ENCODE measurements at regions not wholly inside any gene's neighbourhood (a gene's known extent, or its start where the extent isn't known, plus 50 kb on each side); places are given as distances from the start of the nearest gene placed in this dataset.

DNA sequence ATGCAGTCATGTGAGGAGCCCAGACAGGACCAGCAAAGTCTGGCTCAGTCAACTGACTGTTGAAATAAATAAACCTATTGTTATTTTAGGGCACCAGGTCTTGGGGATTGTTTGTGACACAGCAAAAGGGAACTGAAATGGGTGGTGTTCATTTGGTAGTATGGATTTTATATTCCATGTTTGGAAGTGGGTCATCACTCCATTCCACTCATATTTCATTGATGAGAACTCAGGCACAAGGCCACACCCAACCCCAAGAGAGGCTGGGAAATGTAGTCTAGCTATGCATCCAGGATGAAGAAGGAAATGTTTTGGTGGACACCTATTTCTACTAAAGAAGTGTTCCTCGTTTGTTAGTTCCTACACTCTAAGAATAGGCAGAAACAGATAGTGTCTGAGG is 64.9 kb upstream of the BTBD3 start:
- TF ChIP-seq KDM1A (IDR thresholded peaks at IDR 0.05; ENCODE audit: borderline replicate concordance, low read length) = no peak
- no peak for TF ChIP-seq EP300 (IDR thresholded peaks at IDR 0.05; ENCODE audit: borderline replicate concordance in 1 of 2, low read depth in 2 of 2, low read length in 2 of 2)
- TF ChIP-seq CBX8 (IDR thresholded peaks at IDR 0.05; ENCODE audit: borderline replicate concordance, low read depth, low read length) = no peak
- TF ChIP-seq MAFK (IDR thresholded peaks at IDR 0.05; ENCODE audit: low read depth, low read length) = no peak
- TF ChIP-seq, protein P1, sequence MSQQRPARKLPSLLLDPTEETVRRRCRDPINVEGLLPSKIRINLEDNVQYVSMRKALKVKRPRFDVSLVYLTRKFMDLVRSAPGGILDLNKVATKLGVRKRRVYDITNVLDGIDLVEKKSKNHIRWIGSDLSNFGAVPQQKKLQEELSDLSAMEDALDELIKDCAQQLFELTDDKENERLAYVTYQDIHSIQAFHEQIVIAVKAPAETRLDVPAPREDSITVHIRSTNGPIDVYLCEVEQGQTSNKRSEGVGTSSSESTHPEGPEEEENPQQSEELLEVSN (IDR thresholded peaks at IDR 0.05) = no peak
- TF ChIP-seq TAF1 (IDR thresholded peaks at IDR 0.05; ENCODE audit: low read depth, low read length) = no peak
- no peak for TF ChIP-seq PHF8 (conservative IDR thresholded peaks at IDR 0.05; ENCODE audit: low read depth, low read length)
- TF ChIP-seq TEAD4 (IDR thresholded peaks at IDR 0.05; ENCODE audit: low read depth, low read length) = no peak
- TF ChIP-seq BRCA1 (IDR thresholded peaks at IDR 0.05; ENCODE audit: low read depth, low read length) = no peak
- TF ChIP-seq JUN (IDR thresholded peaks at IDR 0.05; ENCODE audit: low read depth, low read length) = no peak
- no peak for TF ChIP-seq CHD1 (IDR thresholded peaks at IDR 0.05; ENCODE audit: low read depth, low read length)
- no peak for TF ChIP-seq ASH2L (IDR thresholded peaks at IDR 0.05; ENCODE audit: low read length)
- no peak for TF ChIP-seq YY1 (IDR thresholded peaks at IDR 0.05; ENCODE audit: low read depth, low read length)
- H3K23me2 ChIP-seq (ENCODE audit: low read depth, low read length) = no peaks in the 10 kb centered on the region; the same call in 1 of the 2 replicates
- no peak overlapping the region for H2BK12ac ChIP-seq (ENCODE audit: low read depth, low read length)
- H2BK5ac ChIP-seq (ENCODE audit: low read depth, low read length) = no peak overlapping the region
- H3K27me3 ChIP-seq (replicated peaks in 1 of 4; ENCODE audit: control insufficient read depth in 3 of 4, extremely low read depth in 1 of 4, insufficient read depth in 3 of 4, low read length in 3 of 4) = no peaks in the 10 kb centered on the region
- FAIRE-seq = no peak
- H2BK120ac ChIP-seq (replicated peaks; ENCODE audit: low read depth, low read length) = no peak overlapping the region
- no peaks in the 10 kb centered on the region for H3K36me3 ChIP-seq (ENCODE audit: control insufficient read depth in 2 of 4, insufficient read depth in 4 of 4, low read length in 3 of 4)
- H4K8ac ChIP-seq (ENCODE audit: extremely low read depth, insufficient read depth, low read length) = no peak overlapping the region
- no peak overlapping the region for H3K14ac ChIP-seq (ENCODE audit: insufficient read length)
- H4K5ac ChIP-seq (ENCODE audit: insufficient read length, low read depth, low read length) = no peak overlapping the region
- no peak overlapping the region for H3K4me2 ChIP-seq (ENCODE audit: insufficient read depth in 1 of 2, low read depth in 2 of 2, low read length in 2 of 2)
- no peak overlapping the region for H2AFZ ChIP-seq (ENCODE audit: low read length)
- no peak overlapping the region for H2AK5ac ChIP-seq (ENCODE audit: low read depth, low read length)
- H3K56ac ChIP-seq (replicated peaks; ENCODE audit: insufficient read length, low read depth, low read length) = no peak overlapping the region
- no peak overlapping the region for H2BK15ac ChIP-seq (ENCODE audit: low read length)
- peaks cover 0 to 5% (median 1%) of the 10 kb centered on the region in 4 experiments; a peak in 1 of 7 replicates for H3K4me1 ChIP-seq (replicated peaks in 1 of 4; ENCODE audit: control insufficient read depth in 3 of 4, insufficient read depth in 4 of 4, low read length in 3 of 4)
- H3K9ac ChIP-seq (replicated peaks in 1 of 4; ENCODE audit: extremely low read depth in 1 of 4, low read depth in 3 of 4, low read length in 3 of 4) = no peak overlapping the region
- 91% methylated on average over 1 of the region's 1 CpG; no CpG with 5 or more reads in 1 of the 2 experiments for WGBS, 2 experiments (ENCODE audit: extremely low coverage in 1 of 2, insufficient coverage in 1 of 2, insufficient read length in 1 of 2, insufficient replicate concordance in 2 of 2, low coverage in 1 of 2, low lambda C conversion rate in 2 of 2, missing lambda C conversion rate in 1 of 2)
- no peaks in the 10 kb centered on the region for H3K79me1 ChIP-seq (ENCODE audit: low read depth, low read length)
- ChIA-PET CTCF (ENCODE audit: partially characterized antibody) (no interaction called here), POLR2A (ENCODE audit: partially characterized antibody) (no interaction called here)
- no peak overlapping the region for H3K18ac ChIP-seq (ENCODE audit: extremely low read depth, low read length)
- no peaks in the 10 kb centered on the region for H3K9me3 ChIP-seq (ENCODE audit: insufficient read depth in 2 of 2, low read depth in 1 of 2, low read length in 1 of 2)
- H4K91ac ChIP-seq (replicated peaks; ENCODE audit: insufficient read length, low read length) = no peak overlapping the region
- no peak for DNase-seq (ENCODE audit: low read depth in 1 of 2, low spot score in 2 of 2)
- no peak overlapping the region for H3K23ac ChIP-seq (ENCODE audit: insufficient read length)
- H4K20me1 ChIP-seq (replicated peaks in 1 of 2; ENCODE audit: control insufficient read depth in 1 of 2, insufficient read depth in 2 of 2, low read length in 2 of 2) = no peaks in the 10 kb centered on the region
- H3K79me2 ChIP-seq (ENCODE audit: control insufficient read depth in 1 of 2, insufficient read depth in 2 of 2, low read length in 2 of 2) = no peaks in the 10 kb centered on the region
- no peak overlapping the region for H3K4ac ChIP-seq (replicated peaks; ENCODE audit: insufficient read length, low read depth, low read length)
- no peak overlapping the region for H2BK20ac ChIP-seq (ENCODE audit: low read length)
- no peak overlapping the region for H3K4me3 ChIP-seq (ENCODE audit: extremely low read depth in 1 of 4, insufficient read depth in 2 of 4, low read depth in 3 of 4, low read length in 4 of 4)
- H3K27ac ChIP-seq (ENCODE audit: low read depth, low read length) = no peak overlapping the region

Measured in H1 (cell line).